Neural progenitor cell (in vitro differentiated cells): ENCODE measurements at regions not wholly inside any gene's neighbourhood (a gene's known extent, or its start where the extent isn't known, plus 50 kb on each side); places are given as distances from the start of the nearest gene placed in this dataset.

ENCODE experiments used
- EZH2phosphoT487 ChIP-seq: fragments of 200-600 bp; sonication (generic); IDR thresholded peaks from 2 replicates; pipeline ENCODE4 v1.6.1; 2017; ENCODE audit warnings: antibody characterized with exemption
- TF ChIP-seq, protein P1 (sequence below): fragments of 200-600 bp; sonication (generic); IDR thresholded peaks from 2 replicates; pipeline ENCODE4 v1.5.1; 2017; ENCODE audit warnings: antibody characterized with exemption, mild to moderate bottlenecking

DNA sequence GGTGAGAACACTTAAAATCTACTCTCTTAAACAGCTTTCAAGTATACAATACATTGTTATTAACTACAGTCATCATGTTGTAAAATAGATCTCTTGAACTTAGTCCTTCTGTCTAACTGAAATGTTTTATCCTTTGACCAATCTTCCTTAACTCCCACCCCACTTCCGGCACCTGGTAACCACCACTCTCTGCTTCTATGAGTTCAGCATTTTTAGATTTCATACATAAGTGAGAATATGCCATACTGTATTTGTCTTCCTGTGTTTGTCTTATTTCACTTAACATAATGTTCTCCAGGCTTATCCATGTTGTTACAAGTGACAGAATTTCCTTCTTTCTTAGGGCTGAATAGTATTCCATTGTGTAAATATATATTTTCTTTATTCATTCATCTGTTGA lies 144.1 kb upstream of the TRPC4 start:
- TF ChIP-seq, protein P1, sequence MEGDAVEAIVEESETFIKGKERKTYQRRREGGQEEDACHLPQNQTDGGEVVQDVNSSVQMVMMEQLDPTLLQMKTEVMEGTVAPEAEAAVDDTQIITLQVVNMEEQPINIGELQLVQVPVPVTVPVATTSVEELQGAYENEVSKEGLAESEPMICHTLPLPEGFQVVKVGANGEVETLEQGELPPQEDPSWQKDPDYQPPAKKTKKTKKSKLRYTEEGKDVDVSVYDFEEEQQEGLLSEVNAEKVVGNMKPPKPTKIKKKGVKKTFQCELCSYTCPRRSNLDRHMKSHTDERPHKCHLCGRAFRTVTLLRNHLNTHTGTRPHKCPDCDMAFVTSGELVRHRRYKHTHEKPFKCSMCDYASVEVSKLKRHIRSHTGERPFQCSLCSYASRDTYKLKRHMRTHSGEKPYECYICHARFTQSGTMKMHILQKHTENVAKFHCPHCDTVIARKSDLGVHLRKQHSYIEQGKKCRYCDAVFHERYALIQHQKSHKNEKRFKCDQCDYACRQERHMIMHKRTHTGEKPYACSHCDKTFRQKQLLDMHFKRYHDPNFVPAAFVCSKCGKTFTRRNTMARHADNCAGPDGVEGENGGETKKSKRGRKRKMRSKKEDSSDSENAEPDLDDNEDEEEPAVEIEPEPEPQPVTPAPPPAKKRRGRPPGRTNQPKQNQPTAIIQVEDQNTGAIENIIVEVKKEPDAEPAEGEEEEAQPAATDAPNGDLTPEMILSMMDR = no peak
- no peak for TF ChIP-seq EZH2phosphoT487
